IMR-90 (cell line): ENCODE measurements at regions not wholly inside any gene's neighbourhood (a gene's known extent, or its start where the extent isn't known, plus 50 kb on each side); places are given as distances from the start of the nearest gene placed in this dataset.

ENCODE experiments used
- ATAC-seq: fragments of 200-7000 bp; cut with Tn5 transposase; 2 replicates; pipeline ENCODE4 v1.9.1; 2020; ENCODE audit warnings: low read depth, mild to moderate bottlenecking, moderate library complexity
- BruUV-seq: library from RNA; stranded (reverse); fragments of 400-500 nt; replicated peaks from 2 replicates; lab custom pipeline; 2021; lab: Mats Ljungman, UMichigan
- CTCF ChIA-PET: fragments of 300-600 bp; formaldehyde crosslinking; extraction: SDS; loops from one replicate; lab custom pipeline; 2021; ENCODE audit warnings: antibody characterized with exemption; lab: Yijun Ruan, JAX
- POLR2A ChIA-PET: fragments of 300-600 bp; sonication (Branson Sonifier 250); formaldehyde crosslinking; loops from one replicate; lab custom pipeline; 2022; ENCODE audit warnings: antibody characterized with exemption; ENCODE audit not compliant: unreplicated experiment; lab: Charles Lee
- DNase-seq: peaks from one replicate; pipeline ENCODE4 v3.0.0; 2013
- H2AFZ ChIP-seq: replicated peaks from 2 replicates; pipeline ENCODE3; 2013; ENCODE audit warnings: low read length, mild to moderate bottlenecking; ENCODE audit not compliant: poor library complexity
- H2AK5ac ChIP-seq: 2 replicates; pipeline ENCODE4 v1.6.1; 2013; ENCODE audit warnings: low read depth, low read length, inconsistent platforms
- H2AK9ac ChIP-seq: replicated peaks from 2 replicates; pipeline ENCODE3; 2013; ENCODE audit warnings: mild to moderate bottlenecking, low read depth, low read length, moderate library complexity; ENCODE audit not compliant: poor library complexity
- H2BK120ac ChIP-seq: 2 replicates; pipeline ENCODE4 v1.6.1; 2013; ENCODE audit warnings: low read depth, low read length, inconsistent platforms
- H2BK15ac ChIP-seq: 3 replicates; pipeline ENCODE4 v1.6.1; 2013; ENCODE audit warnings: low read depth, low read length, inconsistent platforms
- H2BK20ac ChIP-seq: 2 replicates; pipeline ENCODE4 v1.6.1; 2013; ENCODE audit warnings: low read depth, mild to moderate bottlenecking, inconsistent platforms, low read length, moderate library complexity
- H2BK5ac ChIP-seq: 2 replicates; pipeline ENCODE4 v1.6.1; 2013; ENCODE audit warnings: mild to moderate bottlenecking, low read depth, low read length, inconsistent platforms; ENCODE audit not compliant: poor library complexity, severe bottlenecking
- H3K14ac ChIP-seq: replicated peaks from 2 replicates; pipeline ENCODE4 v1.6.1; 2013; ENCODE audit warnings: low read depth, low read length, inconsistent platforms
- H3K18ac ChIP-seq: 2 replicates; pipeline ENCODE4 v1.6.1; 2013; ENCODE audit warnings: low read depth, low read length, control low read depth
- H3K23ac ChIP-seq: 2 replicates; pipeline ENCODE4 v1.6.1; 2013; ENCODE audit warnings: low read depth, low read length, inconsistent platforms
- H3K27ac ChIP-seq: 2 replicates; pipeline ENCODE4 v1.5.1; 2013; ENCODE audit warnings: mild to moderate bottlenecking, control low read depth, low read length; ENCODE audit not compliant: insufficient read depth
- H3K27me3 ChIP-seq: 2 replicates; pipeline ENCODE4 v1.6.1; 2013; ENCODE audit warnings: low read length; ENCODE audit not compliant: control insufficient read depth, insufficient read depth
- H3K36me3 ChIP-seq: 2 replicates; pipeline ENCODE4 v1.6.1; 2013; ENCODE audit warnings: low read length, mixed read lengths; ENCODE audit not compliant: control insufficient read depth, insufficient read depth
- H3K4ac ChIP-seq: 2 replicates; pipeline ENCODE4 v1.6.1; 2013; ENCODE audit warnings: low read depth, low read length, inconsistent platforms
- H3K4me1 ChIP-seq: 2 replicates; pipeline ENCODE4 v1.6.1; 2013; ENCODE audit warnings: low read length, mixed read lengths; ENCODE audit not compliant: control insufficient read depth, insufficient read depth
- H3K4me2 ChIP-seq: 2 replicates; pipeline ENCODE4 v1.6.1; 2013; ENCODE audit warnings: low read depth, mild to moderate bottlenecking, control low read depth, low read length, moderate library complexity
- H3K4me3 ChIP-seq: 2 replicates; pipeline ENCODE4 v1.5.1; 2013; ENCODE audit warnings: low read depth, mild to moderate bottlenecking, control low read depth, low read length, moderate library complexity; ENCODE audit not compliant: insufficient read depth
- H3K56ac ChIP-seq: 2 replicates; pipeline ENCODE4 v1.6.1; 2013; ENCODE audit warnings: low read length, inconsistent platforms; ENCODE audit not compliant: insufficient read depth; ENCODE audit errors: extremely low read depth
- H3K79me1 ChIP-seq, 2 experiments: 2 replicates each; pipeline ENCODE4 v1.6.1; 2013; ENCODE audit warnings: low read length in 2 of 2, inconsistent platforms in 1 of 2, low read depth in 1 of 2
- H3K9ac ChIP-seq: 2 replicates; pipeline ENCODE4 v1.6.1; 2013; ENCODE audit warnings: low read depth, low read length, control low read depth
- H3K9me1 ChIP-seq: 2 replicates; pipeline ENCODE4 v1.6.1; 2013; ENCODE audit warnings: low read length, inconsistent platforms; ENCODE audit not compliant: insufficient read depth
- H3K9me3 ChIP-seq: 2 replicates; pipeline ENCODE4 v1.6.1; 2013; ENCODE audit warnings: low read length; ENCODE audit not compliant: control insufficient read depth, insufficient read depth
- H4K20me1 ChIP-seq: 2 replicates; pipeline ENCODE4 v1.6.1; 2013; ENCODE audit warnings: low read length, inconsistent platforms; ENCODE audit not compliant: insufficient read depth
- H4K5ac ChIP-seq: 2 replicates; pipeline ENCODE4 v1.6.1; 2013; ENCODE audit warnings: mild to moderate bottlenecking, low read depth, low read length, control low read depth
- H4K8ac ChIP-seq, 2 experiments: 2 replicates each; pipeline ENCODE4 v1.6.1; 2013; ENCODE audit warnings: low read depth in 2 of 2, low read length in 2 of 2, control low read depth in 1 of 2, inconsistent platforms in 1 of 2
- H4K91ac ChIP-seq: 2 replicates; pipeline ENCODE4 v1.6.1; 2013; ENCODE audit warnings: low read depth, low read length, inconsistent platforms; ENCODE audit not compliant: insufficient read depth
- BHLHE40 ChIP-seq: fragments of 150-350 bp; IDR thresholded peaks from 2 replicates; pipeline ENCODE4 v1.6.1; 2016; ENCODE audit warnings: mild to moderate bottlenecking, low read depth, low read length
- CEBPB ChIP-seq: IDR thresholded peaks from 2 replicates; pipeline ENCODE4 v1.6.1; 2012; ENCODE audit warnings: low read depth, low read length, improper control_type of control experiment
- CHD1 ChIP-seq: IDR thresholded peaks from 2 replicates; pipeline ENCODE4 v1.6.1; 2012; ENCODE audit warnings: low read depth, low read length, improper control_type of control experiment
- CTCF ChIP-seq: conservative IDR thresholded peaks from 2 replicates; pipeline ENCODE4 v1.5.1; 2012; ENCODE audit warnings: mild to moderate bottlenecking, low read depth, low read length, improper control_type of control experiment
- FOS ChIP-seq: fragments of 150-350 bp; IDR thresholded peaks from 2 replicates; pipeline ENCODE4 v1.6.1; 2016; ENCODE audit warnings: low read depth, low read length
- MAFK ChIP-seq: IDR thresholded peaks from 2 replicates; pipeline ENCODE4 v1.6.1; 2012; ENCODE audit warnings: low read depth, low read length, improper control_type of control experiment
- MAZ ChIP-seq: IDR thresholded peaks from 2 replicates; pipeline ENCODE4 v1.6.1; 2012; ENCODE audit warnings: low read depth, mild to moderate bottlenecking, low read length, improper control_type of control experiment, moderate library complexity, borderline replicate concordance
- MXI1 ChIP-seq: IDR thresholded peaks from 2 replicates; pipeline ENCODE4 v1.6.1; 2012; ENCODE audit warnings: low read depth, mild to moderate bottlenecking, low read length, moderate library complexity, borderline replicate concordance
- NFE2L2 ChIP-seq: fragments of 150-350 bp; IDR thresholded peaks from 2 replicates; pipeline ENCODE4 v1.6.1; 2016; ENCODE audit warnings: low read depth, mild to moderate bottlenecking, low read length
- POLR2A ChIP-seq: IDR thresholded peaks from 2 replicates; pipeline ENCODE4 v1.6.1; 2012; ENCODE audit warnings: mild to moderate bottlenecking, low read depth, low read length
- RAD21 ChIP-seq: IDR thresholded peaks from 2 replicates; pipeline ENCODE4 v1.6.1; 2012; ENCODE audit warnings: low read length, improper control_type of control experiment
- RCOR1 ChIP-seq: IDR thresholded peaks from 2 replicates; pipeline ENCODE4 v1.6.1; 2012; ENCODE audit warnings: mild to moderate bottlenecking, low read length, improper control_type of control experiment; ENCODE audit not compliant: insufficient replicate concordance
- RFX5 ChIP-seq: IDR thresholded peaks from 2 replicates; pipeline ENCODE4 v1.8.0; 2012; ENCODE audit warnings: low read depth, mild to moderate bottlenecking, low read length, moderate library complexity
- SMC3 ChIP-seq: fragments of 150-350 bp; IDR thresholded peaks from 2 replicates; pipeline ENCODE4 v1.6.1; 2016; ENCODE audit warnings: low read depth, mild to moderate bottlenecking, antibody characterized with exemption, low read length, moderate library complexity
- USF2 ChIP-seq: fragments of 150-350 bp; IDR thresholded peaks from 2 replicates; pipeline ENCODE4 v1.6.1; 2017; ENCODE audit warnings: mild to moderate bottlenecking, antibody characterized with exemption, low read length, low read depth
- WGBS, 2 experiments: methylation state at CpG; one replicate each; pipeline versions ENCODE4 v1.1.5 to v1.1.7; 2013; ENCODE audit warnings: missing lambda C conversion rate in 2 of 2; ENCODE audit not compliant: insufficient read length in 1 of 2; ENCODE audit errors: extremely low coverage in 2 of 2; 5-methylcytosine and 5-hydroxymethylcytosine counted together
- dilution Hi-C: fragments of 300-500 bp; cut with HindIII; formaldehyde crosslinking; loops from one replicate; pipeline ENCODE4 v1.14.3; 2018; ENCODE audit warnings: low sequenced_read_pairs; ENCODE audit not compliant: unreplicated experiment
- in situ Hi-C: fragments of 300-500 bp; cut with MboI; formaldehyde crosslinking; loops from 3 replicates; pipeline ENCODE4 v1.14.3; 2019; ENCODE audit warnings: low sequenced_read_pairs, inconsistent platforms, mixed read lengths
- intact Hi-C: fragments of 100-400 bp; cut with micrococcal nuclease; formaldehyde crosslinking; loops from 2 replicates; pipeline ENCODE4 v1.10.0; 2022
- TF ChIP-seq, protein P1 (sequence below): fragments of 150-350 bp; IDR thresholded peaks from 2 replicates; pipeline ENCODE4 v1.6.1; 2016; ENCODE audit warnings: low read depth, mild to moderate bottlenecking, low read length, moderate library complexity, borderline replicate concordance

DNA sequence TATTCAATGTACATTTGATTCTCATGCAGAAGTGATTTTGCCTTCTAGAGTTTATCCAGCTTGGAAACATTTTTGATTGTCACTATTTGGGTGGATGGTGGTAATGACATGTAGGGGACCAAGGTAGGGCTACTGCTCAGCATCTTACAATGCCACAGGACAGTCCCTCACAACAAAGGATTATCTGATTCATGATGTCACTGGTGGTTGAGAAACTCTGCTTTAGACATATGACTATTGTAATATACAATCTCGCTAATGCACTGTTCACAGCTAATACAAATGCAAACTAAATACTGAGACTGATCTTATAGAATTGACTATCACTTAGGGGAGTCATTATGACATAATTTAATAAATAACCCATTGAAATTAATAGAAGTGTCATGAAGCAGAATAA is 60.4 kb upstream of the BTG1 start:
- H4K5ac ChIP-seq: no peak overlapping the region
- ChIA-PET POLR2A (no interaction called here), CTCF (no interaction called here)
- no peak overlapping the region for H2BK20ac ChIP-seq
- no TSS peak for BruUV-seq
- H2BK15ac ChIP-seq: no peak overlapping the region
- no CpG with 5 or more reads among the region's 1 CpG for WGBS, 2 experiments
- H3K79me1 ChIP-seq: no peaks in the 10 kb centered on the region
- H4K8ac ChIP-seq: no peak overlapping the region
- ATAC-seq: no peak
- H3K27ac ChIP-seq: no peak overlapping the region
- in situ Hi-C loops: no loop called here
- no peaks in the 10 kb centered on the region; the same call in 1 of the 2 replicates for H3K4me1 ChIP-seq
- no peak overlapping the region for H3K23ac ChIP-seq
- H2AK9ac ChIP-seq: no peak overlapping the region
- no peak overlapping the region for H2BK5ac ChIP-seq
- H3K4me2 ChIP-seq: no peak overlapping the region
- intact Hi-C loops: no loop called here
- no peaks in the 10 kb centered on the region for H3K27me3 ChIP-seq
- H2BK120ac ChIP-seq: no peak overlapping the region
- no peaks in the 10 kb centered on the region for H3K36me3 ChIP-seq
- H3K9me1 ChIP-seq: no peaks in the 10 kb centered on the region
- no peak overlapping the region for H2AK5ac ChIP-seq
- no peak overlapping the region for H4K91ac ChIP-seq
- H3K9ac ChIP-seq: no peak overlapping the region
- DNase-seq: no peak
- H2AFZ ChIP-seq: no peak overlapping the region
- H3K9me3 ChIP-seq: no peaks in the 10 kb centered on the region
- no peak overlapping the region for H3K4ac ChIP-seq
- no peak overlapping the region for H3K18ac ChIP-seq
- TF ChIP-seq MXI1 (no peak), SMC3 (no peak), RAD21 (no peak), MAFK (no peak), CHD1 (no peak), CEBPB (no peak), USF2 (no peak), FOS (no peak), POLR2A (no peak), MAZ (no peak), BHLHE40 (no peak), CTCF (no peak), RFX5 (no peak), RCOR1 (no peak), NFE2L2 (no peak)
- TF ChIP-seq, protein P1, sequence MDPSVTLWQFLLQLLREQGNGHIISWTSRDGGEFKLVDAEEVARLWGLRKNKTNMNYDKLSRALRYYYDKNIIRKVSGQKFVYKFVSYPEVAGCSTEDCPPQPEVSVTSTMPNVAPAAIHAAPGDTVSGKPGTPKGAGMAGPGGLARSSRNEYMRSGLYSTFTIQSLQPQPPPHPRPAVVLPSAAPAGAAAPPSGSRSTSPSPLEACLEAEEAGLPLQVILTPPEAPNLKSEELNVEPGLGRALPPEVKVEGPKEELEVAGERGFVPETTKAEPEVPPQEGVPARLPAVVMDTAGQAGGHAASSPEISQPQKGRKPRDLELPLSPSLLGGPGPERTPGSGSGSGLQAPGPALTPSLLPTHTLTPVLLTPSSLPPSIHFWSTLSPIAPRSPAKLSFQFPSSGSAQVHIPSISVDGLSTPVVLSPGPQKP: no peak
- no peaks in the 10 kb centered on the region for H4K20me1 ChIP-seq
- H3K14ac ChIP-seq: no peak overlapping the region
- dilution Hi-C loops: no loop called here
- no peak overlapping the region for H3K4me3 ChIP-seq
- H3K56ac ChIP-seq: no peak overlapping the region
